ENCODE measurements at regions not wholly inside any gene's neighbourhood (a gene's known extent, or its start where the extent isn't known, plus 50 kb on each side); places are given as distances from the start of the nearest gene placed in this dataset.

GRCh38 chr18:40056079-40056692, 1898.8 kb upstream of the PIK3C3 start:
- DNase-seq (ENCODE audit: low spot score), result no peak

GRCh38 chr18:40055262-40055661, 1899.8 kb upstream of the PIK3C3 start:
- no peak for DNase-seq (ENCODE audit: low spot score)

GRCh38 chr18:40049716-40050115, 1905.3 kb upstream of the PIK3C3 start:
- DNase-seq (ENCODE audit: low spot score), result no peak

GRCh38 chr18:40048886-40049650, 1906.0 kb upstream of the PIK3C3 start:
- no peak for DNase-seq (ENCODE audit: low spot score)

- DNase-seq (ENCODE audit: low spot score), result no peak
Measured at GRCh38 chr18:40048253-40048652, 1906.8 kb upstream of the PIK3C3 start.

GRCh38 chr18:40046596-40046995, 1908.4 kb upstream of the PIK3C3 start:
- no peak for DNase-seq (ENCODE audit: low spot score)

- DNase-seq (ENCODE audit: low spot score), result no peak
Measured at GRCh38 chr18:40041951-40042350, 1913.1 kb upstream of the PIK3C3 start.

- no peak for DNase-seq (ENCODE audit: low spot score)
Measured at GRCh38 chr18:40040574-40040973, 1914.5 kb upstream of the PIK3C3 start.

- DNase-seq (ENCODE audit: low spot score), result no peak
Measured at GRCh38 chr18:40037356-40037755, 1917.7 kb upstream of the PIK3C3 start.

- no peak for DNase-seq (ENCODE audit: low spot score)
Measured at GRCh38 chr18:40036861-40037260, 1918.2 kb upstream of the PIK3C3 start.

- no peak for DNase-seq (ENCODE audit: low spot score)
Measured at GRCh38 chr18:40035966-40036365, 1919.1 kb upstream of the PIK3C3 start.

GRCh38 chr18:40032076-40032475, 1923.0 kb upstream of the PIK3C3 start:
- no peak for DNase-seq (ENCODE audit: low spot score)

- DNase-seq (ENCODE audit: low spot score), result no peak
Measured at GRCh38 chr18:40031435-40031834, 1923.6 kb upstream of the PIK3C3 start.

- DNase-seq (ENCODE audit: low spot score), result no peak
Measured at GRCh38 chr18:40019797-40020392, 1935.1 kb upstream of the PIK3C3 start.

GRCh38 chr18:40018266-40018665, 1936.8 kb upstream of the PIK3C3 start:
- DNase-seq (ENCODE audit: low spot score), result no peak

- no peak for DNase-seq (ENCODE audit: low spot score)
Measured at GRCh38 chr18:40017021-40017420, 1938.0 kb upstream of the PIK3C3 start.

- no peak for DNase-seq (ENCODE audit: low spot score)
Measured at GRCh38 chr18:40016405-40016804, 1938.6 kb upstream of the PIK3C3 start.

GRCh38 chr18:40013001-40013609, 1941.9 kb upstream of the PIK3C3 start:
- DNase-seq (ENCODE audit: low spot score), result no peak

GRCh38 chr18:40011201-40011600, 1943.8 kb upstream of the PIK3C3 start:
- no peak for DNase-seq (ENCODE audit: low spot score)

- no peak for DNase-seq (ENCODE audit: low spot score)
Measured at GRCh38 chr18:40006634-40007033, 1948.4 kb upstream of the PIK3C3 start.

- DNase-seq (ENCODE audit: low spot score), result no peak
Measured at GRCh38 chr18:40004246-40004645, 1950.8 kb upstream of the PIK3C3 start.

GRCh38 chr18:39998317-39998716, 1956.7 kb upstream of the PIK3C3 start:
- no peak for DNase-seq (ENCODE audit: low spot score)

GRCh38 chr18:39994498-39994897, 1960.5 kb upstream of the PIK3C3 start:
- no peak for DNase-seq (ENCODE audit: low spot score)

All from H4 (cell line).